Posterior cingulate gyrus (tissue), 11 donors: ENCODE measurements at regions not wholly inside any gene's neighbourhood (a gene's known extent, or its start where the extent isn't known, plus 50 kb on each side); places are given as distances from the start of the nearest gene placed in this dataset.

ENCODE experiments used
- DNase-seq, 10 donors: peaks; one replicate each; pipeline versions ENCODE4 v3.0.0 to v3.0.0-alpha.2; 2020 to 2021; ENCODE audit warnings: mixed read lengths in 3 of 10
- intact Hi-C: fragments of 100-400 bp; cut with DNase I; formaldehyde crosslinking; loops from one replicate; pipeline ENCODE4 v1.15.1; 2023

DNA sequence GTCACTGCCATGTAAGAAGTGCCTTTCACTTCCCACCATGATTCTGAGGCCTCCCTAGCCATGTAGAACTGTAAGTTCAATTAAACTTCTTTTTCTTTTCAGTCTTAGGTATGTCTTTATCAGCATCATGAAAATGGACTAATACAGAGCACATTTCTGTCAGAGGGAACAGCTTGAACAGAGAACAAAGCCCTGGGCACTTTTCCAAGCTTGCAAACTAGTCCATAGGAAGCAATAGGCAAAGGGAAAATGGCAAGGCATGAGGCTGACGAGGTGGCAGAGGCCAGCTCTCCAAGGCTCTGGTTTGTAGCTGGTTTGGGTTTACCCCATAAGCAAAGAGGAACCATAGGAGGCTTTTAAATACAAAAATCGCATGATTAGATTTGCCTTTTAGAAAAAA lies 185.1 kb upstream of the HDDC2 start:
- intact Hi-C loops: no loop called here
- DNase-seq: peak in 1 of 10 donors; percentile 22

DNA sequence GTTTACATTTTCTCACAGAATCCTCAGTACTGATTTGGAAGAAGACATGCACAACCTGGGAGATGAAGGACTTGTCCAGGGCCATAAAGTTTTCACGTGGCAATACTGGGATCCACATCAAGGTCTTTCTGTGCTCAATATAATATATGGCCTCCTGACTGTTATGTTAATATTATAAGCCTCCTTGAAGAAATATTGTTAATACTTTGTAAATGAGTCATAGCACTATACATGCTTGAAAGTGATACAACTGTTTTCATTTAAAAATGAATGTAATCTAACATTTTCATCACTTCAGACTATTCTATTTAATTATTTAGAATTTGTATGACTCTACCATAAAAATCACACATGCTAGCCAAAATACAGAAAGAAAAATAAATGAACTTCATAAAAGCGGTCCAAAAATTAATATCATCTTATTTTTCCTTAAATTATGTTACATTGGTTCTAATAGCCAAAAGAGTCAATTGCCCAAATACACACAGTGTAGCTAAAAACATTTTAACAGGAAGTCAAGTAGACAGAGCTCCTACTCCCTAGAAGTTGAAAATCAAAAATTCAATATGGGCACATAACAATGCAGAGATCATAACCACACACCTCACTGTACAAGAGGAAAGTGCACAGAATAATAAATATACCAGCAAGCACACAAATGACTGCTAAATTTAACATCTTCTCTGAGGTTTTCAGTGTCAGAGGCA lies 188.0 kb upstream of the HDDC2 start:
- DNase-seq: no peak
- intact Hi-C loops: no loop called here

DNA sequence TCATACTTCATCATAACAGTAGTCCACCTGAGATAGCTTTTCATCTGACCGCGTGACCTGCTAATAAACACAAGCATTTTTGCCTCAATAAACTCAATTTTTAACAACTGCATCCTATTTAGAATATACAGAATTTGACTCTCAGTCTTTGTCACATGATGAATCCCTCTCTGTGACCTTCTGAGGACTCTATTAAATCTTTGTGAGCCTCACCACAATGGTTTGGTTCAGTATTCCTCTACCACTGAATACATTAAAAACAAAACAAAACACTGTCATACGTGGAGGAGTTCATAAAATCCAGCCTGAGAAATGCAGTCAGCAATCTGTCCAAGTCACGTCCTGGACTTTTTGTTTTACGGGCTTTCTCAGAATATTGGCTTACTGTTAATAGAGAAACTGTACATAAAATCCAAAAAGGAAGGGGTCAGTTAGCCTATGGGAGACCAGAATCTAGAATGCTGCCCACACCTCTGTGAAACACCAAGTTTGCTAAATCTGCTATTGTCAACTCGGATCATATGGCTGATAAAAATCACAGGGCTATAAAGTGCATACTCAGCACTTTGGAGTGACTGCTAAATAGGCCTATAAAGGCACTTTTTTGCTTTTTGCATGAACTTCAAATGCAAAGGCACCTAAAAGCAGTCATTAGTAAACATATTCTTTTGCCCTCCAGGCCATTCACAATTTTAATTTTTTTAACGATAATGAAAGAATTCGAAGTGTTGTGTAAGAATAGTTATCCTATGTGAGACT lies 190.3 kb upstream of the HDDC2 start:
- no peak for DNase-seq
- intact Hi-C loops: no loop called here

DNA sequence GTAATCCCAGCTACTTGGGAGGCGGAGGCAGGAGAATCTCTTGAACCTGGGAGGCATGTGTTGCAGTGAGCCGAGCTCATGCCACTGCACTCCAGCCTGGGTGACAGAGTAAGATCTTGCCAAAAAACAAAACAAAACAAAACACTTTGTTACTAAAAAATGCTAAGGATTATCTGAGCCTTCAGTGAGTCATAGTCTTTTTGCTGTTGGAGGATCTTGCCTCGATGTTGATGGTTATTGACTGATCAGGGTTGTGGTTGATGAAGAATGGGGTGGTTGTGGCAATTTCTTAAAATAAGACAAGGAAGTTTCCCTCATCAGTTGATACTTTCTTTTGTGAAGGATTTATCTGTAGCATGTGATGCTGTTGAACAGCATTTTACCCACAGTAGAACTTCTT lies 196.8 kb upstream of the HDDC2 start:
- intact Hi-C loops: no loop called here
- no peak for DNase-seq

DNA sequence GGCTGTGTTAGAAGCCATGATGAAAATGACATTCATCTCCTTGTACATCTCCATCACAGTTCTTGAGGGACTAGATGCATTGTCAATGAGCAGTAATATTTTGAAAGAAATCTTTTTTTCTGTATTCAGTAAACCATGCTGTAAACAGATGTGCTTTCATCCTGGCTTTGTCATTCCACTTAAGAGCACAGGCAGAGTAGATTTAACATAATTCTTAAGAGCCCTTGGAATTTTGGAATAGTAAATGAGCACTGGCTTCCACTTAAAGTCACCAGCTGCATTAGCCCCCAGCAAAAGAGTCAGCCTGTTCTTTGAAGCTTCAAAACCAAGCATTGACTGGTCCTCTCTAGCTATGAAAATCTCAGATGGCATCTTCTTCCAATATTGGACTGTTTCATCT lies 197.8 kb upstream of the HDDC2 start:
- intact Hi-C loops: no loop called here
- DNase-seq: no peak

DNA sequence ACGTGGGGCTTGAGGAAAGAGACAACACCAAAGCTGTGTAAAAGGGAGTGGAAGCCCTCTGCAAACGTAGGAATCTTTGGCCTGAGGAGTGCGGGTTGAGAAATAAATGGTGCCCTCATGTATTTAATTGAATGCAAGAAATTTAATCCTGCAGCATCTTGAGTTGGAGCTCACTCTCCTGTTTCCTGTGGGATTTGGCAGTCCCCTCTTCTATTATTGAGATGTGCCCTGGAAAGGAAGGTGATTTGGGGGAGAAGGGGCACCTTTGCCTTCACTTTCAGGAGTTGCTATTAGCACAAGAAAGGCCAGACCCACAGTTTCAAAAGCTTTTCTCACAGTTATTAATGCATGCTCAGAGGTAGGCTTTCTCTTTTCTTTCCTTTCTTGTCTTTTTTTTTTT lies 201.4 kb upstream of the HDDC2 start:
- intact Hi-C loops: no loop called here
- no peak for DNase-seq

DNA sequence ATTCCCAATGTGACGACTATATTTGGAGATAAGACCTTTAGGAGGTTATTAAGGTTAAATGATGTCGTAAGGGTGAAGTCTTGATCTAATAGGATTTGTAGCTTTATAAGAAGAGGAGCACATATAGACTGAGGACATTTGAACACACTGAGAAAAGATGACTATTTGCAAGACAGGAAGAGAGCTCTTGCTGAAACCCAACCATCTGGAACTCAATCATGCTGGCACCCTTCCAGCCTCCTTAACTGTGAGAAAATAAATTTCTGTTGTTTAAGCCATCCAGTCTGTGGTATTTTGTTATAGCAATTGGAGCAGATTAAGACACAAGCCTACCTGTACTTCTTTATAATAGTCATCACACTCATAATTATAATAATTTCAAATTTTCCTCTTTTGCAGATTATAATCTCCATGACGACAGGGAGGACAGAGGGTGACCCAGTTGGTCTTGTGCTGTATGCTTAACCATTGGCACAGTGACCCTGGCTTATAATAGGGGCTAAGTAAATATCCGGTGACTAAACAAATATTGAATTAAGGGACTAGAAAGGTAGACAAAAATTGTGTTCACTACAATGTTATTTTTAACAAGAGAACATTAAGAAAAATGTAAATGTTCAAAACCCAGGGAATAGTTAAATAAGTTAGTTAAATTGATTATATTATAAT lies 206.4 kb upstream of the HDDC2 start:
- intact Hi-C loops: no loop called here
- peak in 5 of 10 donors; percentile 10 to 63 (median 21) for DNase-seq

DNA sequence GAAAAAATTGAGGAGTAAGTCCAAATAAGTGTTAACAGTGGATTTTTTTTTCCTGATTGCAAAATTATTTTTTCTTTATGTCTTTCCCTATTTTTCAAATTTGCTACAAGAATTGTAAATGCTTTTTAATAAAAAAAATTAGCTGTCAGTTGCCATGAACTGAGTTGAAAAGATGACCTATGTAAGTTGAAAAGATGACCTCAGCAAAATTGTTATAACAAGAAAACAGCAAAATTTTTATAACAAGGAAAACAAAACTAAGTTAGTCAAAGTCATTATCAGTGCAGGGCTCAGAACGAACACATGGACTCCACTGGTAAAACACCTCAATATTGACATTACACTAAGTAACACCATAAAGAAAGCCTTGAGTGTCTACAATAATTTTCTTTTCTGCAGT lies 207.0 kb upstream of the HDDC2 start:
- intact Hi-C loops: no loop called here
- no peak for DNase-seq

DNA sequence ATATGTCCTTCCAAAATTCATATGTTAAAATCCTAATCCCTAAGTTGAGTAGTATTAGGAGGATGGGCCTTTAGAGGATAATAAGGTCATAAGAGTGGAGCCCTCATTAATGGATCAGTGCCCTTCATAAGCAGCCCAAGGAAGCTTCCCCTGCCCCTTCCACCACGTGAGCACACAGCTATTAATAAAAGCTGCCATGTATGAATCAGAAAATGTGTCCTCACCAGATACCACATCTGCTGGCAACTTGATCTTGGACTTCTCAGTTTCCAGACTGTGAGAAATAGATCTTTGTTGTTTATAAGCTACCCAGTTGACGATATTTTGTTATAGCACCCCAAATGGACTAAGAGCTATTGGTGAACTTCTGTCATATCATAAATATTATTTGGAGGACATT lies 207.7 kb upstream of the HDDC2 start:
- intact Hi-C loops: no loop called here
- no peak for DNase-seq

DNA sequence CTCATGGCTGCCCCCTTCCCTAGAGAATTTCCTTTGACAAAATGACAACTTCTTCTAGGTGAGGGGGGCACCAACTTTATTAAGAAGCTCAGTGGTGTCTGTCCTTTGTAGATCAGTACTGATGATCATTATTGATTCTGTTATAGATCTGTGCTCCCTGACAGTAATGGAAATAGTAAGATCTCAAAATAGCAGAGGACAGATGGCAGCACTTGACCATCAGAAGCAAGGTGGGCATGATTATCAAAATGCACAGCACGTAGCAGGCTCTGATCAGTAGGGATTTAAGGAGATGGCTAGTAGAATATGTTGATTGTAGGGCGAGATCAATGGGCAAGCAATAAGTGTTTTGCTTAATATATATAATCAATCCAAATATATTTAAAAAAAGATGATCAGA lies 208.6 kb upstream of the HDDC2 start:
- peak in 1 of 10 donors; percentile 9 for DNase-seq
- intact Hi-C loops: loop anchor here (10.0 kb wide), 1 partner anchor 254 kb away; no protein-coding TSS in a partner anchor

DNA sequence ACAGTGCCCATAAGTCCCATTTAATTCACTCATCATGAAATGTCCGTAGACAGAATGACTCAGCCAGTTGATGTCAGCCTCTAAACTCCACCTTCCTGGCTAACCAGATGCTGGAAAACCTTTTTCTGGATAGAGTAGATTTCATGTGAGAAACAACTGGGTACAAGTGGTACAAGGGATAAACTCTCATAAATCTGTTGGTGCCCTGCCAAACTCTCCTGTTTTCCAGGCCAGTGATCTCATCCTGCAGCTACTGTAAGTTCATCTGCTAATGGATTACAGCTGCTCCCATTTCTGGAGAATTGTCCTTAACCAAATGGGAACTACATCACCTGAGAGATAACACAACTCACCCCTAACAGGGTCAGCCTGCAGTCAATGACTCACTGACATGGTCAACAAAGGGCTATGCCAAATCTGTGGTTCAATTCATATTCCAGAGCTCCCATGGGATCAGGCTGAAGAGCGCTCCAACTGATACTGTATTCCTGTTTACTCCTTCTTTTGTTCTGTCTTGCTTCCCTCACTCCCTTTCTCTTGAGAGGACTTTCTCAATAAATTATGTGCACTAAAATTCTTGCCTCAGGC lies 210.1 kb upstream of the HDDC2 start:
- DNase-seq: no peak
- intact Hi-C loops: loop anchor here (10.0 kb wide), 1 partner anchor 253 kb away; no protein-coding TSS in a partner anchor

DNA sequence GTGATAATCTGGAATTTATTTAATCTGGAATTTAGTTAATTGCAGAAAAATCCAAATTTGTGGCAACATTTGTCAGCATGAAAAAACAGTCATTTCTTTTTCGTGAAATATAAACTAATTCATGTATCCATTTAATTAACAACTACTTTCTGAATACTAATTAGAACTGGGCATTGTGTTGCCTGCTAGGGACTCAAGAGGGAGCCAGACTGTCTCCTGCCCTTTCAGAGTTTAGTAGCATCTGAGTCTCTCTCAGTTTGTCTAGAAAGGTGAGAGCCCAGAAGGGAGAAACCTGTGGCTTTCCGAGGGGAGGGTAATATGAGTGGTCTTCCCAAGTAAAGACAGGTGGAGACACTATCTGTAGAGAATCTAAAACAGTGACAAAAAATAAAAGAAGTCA lies 210.9 kb upstream of the HDDC2 start:
- no peak for DNase-seq
- intact Hi-C loops: loop anchor here (10.0 kb wide), 1 partner anchor 252 kb away; no protein-coding TSS in a partner anchor

DNA sequence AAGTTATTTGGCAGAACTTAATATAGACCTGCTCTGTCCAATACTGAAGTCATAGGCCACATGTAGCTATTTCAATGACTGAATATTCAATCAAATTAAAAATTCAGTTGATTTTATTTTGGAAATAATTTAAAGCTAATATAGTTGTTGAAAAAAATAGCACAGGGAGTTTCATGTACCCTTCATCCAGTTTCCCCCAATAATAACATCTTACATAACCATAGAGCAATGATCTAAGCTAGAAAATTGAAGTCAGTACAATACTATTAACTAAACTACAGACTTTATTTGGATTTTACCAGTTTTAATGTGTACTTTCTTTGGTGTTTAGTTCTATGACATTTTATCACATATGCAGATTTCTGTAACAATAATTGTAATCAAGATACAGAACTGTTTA lies 212.2 kb upstream of the HDDC2 start:
- no peak for DNase-seq
- intact Hi-C loops: loop anchor here (10.0 kb wide), 1 partner anchor 251 kb away; no protein-coding TSS in a partner anchor

DNA sequence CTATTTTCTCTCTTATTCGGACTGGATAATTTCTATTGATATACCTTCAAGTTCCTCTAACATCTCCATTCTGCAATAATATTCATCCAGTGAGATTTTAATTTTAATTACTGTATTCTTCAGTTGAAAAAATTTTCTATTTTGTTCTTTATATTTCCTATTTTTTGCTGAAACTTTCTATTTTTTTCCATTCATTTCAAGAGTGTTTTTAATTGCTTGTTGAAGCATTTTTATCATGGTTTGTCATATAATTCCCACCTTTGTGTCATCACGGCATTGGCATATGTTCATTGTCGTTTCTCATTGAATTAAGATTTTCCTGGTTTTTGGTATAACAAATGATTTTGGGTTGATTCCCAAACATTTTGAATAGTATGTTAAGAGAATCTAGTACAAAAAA lies 214.9 kb upstream of the HDDC2 start:
- intact Hi-C loops: loop anchor here (10.0 kb wide), 1 partner anchor 248 kb away; no protein-coding TSS in a partner anchor
- no peak for DNase-seq

DNA sequence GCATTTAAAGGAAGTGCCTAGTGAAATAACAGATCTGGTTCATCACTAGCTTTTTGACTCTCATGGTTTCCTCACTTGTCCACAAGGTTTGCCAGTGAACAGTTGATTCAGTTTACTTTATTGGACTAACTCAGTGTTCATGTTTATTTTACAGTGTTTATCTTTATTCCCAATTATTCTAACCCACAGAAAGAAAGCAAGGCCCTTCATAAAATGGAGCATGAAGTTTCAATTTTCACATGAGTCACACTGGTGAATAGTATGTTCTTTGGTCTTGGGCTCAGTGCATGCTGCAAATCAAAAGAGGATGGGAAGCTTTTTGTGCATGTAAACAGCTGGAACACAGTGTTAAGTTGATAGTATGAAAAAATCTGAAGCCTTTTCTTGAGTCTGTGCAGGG lies 217.6 kb upstream of the HDDC2 start:
- intact Hi-C loops: loop anchor here (10.0 kb wide), 1 partner anchor 245 kb away; no protein-coding TSS in a partner anchor
- DNase-seq: no peak

DNA sequence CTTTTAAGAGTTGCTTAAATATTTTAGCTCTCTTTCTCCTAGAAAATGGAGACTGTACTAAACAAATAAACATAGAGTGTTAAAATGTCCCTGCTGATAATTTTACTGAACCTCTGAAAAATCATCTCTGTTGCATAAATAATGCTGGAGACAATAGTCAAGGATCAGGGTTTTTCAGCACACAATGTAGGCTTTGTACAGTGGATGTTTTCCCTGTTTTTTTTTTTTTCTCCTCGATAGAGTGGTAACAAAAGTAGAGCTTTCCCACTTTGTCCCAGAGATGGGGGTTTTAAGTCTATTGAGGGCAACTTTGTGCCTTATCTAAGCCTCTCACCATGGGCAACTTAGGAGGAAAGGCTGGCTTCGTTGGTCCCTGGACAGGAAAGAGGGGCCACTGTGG lies 222.6 kb upstream of the HDDC2 start:
- intact Hi-C loops: no loop called here
- no peak for DNase-seq

DNA sequence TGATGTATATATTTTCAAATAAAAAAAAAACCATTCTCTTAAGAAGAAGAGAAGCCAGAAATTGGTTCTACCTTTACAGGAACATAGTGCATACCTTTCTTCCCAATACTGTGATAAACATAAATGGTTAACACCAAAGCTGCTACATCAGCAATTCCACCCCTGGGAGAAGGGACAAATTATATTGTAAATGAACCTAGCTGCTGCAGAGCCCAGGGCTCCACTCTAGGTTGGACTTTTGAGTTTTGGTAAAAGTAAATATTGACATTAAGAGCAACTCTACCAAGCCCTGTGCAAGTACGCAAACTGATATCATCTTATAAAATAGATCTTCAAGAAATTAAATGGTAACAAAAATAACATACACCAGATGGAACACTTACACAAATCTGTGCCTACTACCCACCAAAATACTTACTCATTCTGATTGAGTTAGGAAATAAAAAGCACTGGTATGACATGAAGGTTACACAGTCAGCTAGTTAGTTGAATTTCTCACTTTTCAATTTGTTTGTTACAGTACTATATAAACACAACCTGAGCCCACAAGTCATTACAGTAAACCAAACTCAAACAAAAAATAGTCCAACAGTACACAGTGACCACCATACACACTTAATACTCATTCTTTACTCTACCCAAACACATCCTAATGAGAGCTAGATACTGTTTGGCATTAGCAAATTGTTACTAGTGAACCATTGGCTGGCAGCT lies 223.3 kb upstream of the HEY2 start:
- intact Hi-C loops: no loop called here

DNA sequence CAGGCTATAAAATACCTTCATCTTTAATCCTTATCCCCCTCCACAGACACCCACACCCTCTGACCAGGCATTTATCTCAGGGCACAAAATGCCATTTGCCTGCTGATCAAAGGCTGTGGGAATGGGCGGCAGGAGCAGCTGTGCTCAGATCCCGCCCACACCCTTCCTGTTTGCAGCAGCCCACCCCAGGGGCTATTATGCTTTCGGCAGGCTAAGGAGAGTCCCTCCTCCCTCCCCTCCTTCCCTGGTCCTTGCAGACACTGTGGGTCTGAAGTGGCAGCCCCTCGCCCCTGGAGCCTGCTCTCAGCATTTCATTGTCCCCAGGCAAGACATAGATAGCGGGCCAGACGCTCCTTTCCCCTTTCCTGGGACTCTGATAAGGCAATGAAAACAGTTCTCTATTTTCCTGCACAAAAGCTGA lies 220.8 kb upstream of the HEY2 start:
- no peak for DNase-seq
- intact Hi-C loops: no loop called here

More for the DNA sequence above, 223.3 kb upstream of the HEY2 start:
- DNase-seq: no peak

DNA sequence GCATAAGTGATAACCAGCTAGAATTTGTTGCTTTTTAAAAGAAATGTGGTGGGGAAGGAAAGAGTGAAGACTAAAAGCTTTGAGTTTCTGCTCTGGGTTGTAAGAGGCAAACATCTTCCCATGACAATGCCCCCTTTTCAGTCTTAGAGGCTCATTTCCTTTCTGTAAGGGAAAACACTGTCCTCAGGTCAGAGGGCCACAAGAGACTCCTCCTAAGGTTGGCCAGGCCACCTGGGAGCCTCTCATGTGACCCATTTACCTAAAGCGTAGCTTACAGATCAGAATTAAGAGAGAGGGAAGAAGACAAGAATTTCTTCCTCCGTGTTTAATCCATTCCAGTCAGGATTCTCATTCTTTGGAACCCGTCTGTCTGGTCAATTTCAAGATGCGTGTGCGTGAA lies 220.4 kb upstream of the HEY2 start:
- intact Hi-C loops: no loop called here
- DNase-seq: no peak

DNA sequence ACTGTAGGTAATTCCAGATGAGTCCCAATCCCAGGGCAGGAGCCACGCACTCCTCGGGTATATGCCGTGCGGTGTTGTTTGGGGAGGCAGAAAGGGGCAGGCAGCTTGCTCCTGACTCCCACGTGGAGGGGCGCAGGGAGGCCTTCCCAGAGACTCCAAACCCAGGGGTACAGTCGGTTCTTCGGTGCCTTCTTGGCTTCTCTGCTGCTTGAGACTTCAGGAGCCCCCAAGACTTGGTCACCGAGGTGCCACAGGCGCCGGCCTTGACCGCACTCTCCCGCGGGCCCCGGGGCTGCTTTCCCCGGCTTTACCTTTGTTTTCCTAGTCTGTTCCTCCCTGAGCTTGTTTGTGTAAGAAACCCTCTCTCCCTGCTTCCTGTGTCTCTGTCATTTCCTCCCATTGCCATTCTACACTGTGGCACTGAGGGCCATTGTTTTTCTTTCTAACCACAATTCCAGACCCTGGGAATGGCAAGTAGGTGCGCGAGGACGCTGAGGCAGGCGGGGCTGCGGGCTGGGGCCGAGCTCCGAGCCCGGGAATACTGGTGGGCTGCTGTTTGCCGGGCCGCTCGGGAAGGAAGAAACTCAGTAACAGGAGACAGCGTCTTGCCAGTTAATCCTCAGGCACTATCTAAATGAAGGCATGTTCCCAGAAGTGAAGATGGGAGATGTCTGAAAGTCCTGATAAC lies 215.6 kb upstream of the HEY2 start:
- intact Hi-C loops: no loop called here
- DNase-seq: peak in 1 of 10 donors; percentile 68
